HEK293 (cell line): ENCODE measurements at regions not wholly inside any gene's neighbourhood (a gene's known extent, or its start where the extent isn't known, plus 50 kb on each side); places are given as distances from the start of the nearest gene placed in this dataset.

Experiments
- CTCF ChIP-seq: fragments of 450-650 bp; formaldehyde crosslinking; IDR thresholded peaks from 2 replicates; pipeline ENCODE4 v1.5.1; 2016; ENCODE audit warnings: missing biosample characterization, missing genetic modification characterization
- KLF17 ChIP-seq: fragments of 450-650 bp; formaldehyde crosslinking; IDR thresholded peaks from 2 replicates; pipeline ENCODE4 v1.5.1; 2016; ENCODE audit warnings: missing biosample characterization, missing genetic modification characterization
- PBX3 ChIP-seq: sonication (generic); formaldehyde crosslinking; IDR thresholded peaks from 2 replicates; pipeline ENCODE4 v1.8.1; 2022; ENCODE audit warnings: mild to moderate bottlenecking, moderate library complexity, missing genetic modification reagents
- SETDB1 ChIP-seq: IDR thresholded peaks from one replicate; pipeline ENCODE4 v1.6.1; 2017; ENCODE audit warnings: mild to moderate bottlenecking, low read length, moderate library complexity, mixed read lengths; ENCODE audit not compliant: insufficient read length
- ZNF121 ChIP-seq: fragments of 450-650 bp; formaldehyde crosslinking; IDR thresholded peaks from 2 replicates; pipeline ENCODE4 v1.5.1; 2016; ENCODE audit warnings: missing biosample characterization, missing genetic modification characterization
- ZNF423 ChIP-seq: fragments of 450-650 bp; formaldehyde crosslinking; IDR thresholded peaks from 2 replicates; pipeline ENCODE4 v1.5.1; 2016; ENCODE audit warnings: missing biosample characterization, missing genetic modification characterization
- ZNF449 ChIP-seq: fragments of 450-650 bp; formaldehyde crosslinking; IDR thresholded peaks from 2 replicates; pipeline ENCODE4 v1.5.1; 2017; ENCODE audit warnings: missing biosample characterization, mild to moderate bottlenecking, missing genetic modification characterization, moderate library complexity
- ZNF580 ChIP-seq: fragments of 450-650 bp; formaldehyde crosslinking; IDR thresholded peaks from 2 replicates; pipeline ENCODE4 v1.5.1; 2016; ENCODE audit warnings: missing biosample characterization, missing genetic modification characterization
- TF ChIP-seq, protein P1 (sequence below): fragments of 450-650 bp; formaldehyde crosslinking; IDR thresholded peaks from 2 replicates; pipeline ENCODE4 v1.5.1; 2016; ENCODE audit warnings: missing biosample characterization, missing genetic modification characterization, borderline replicate concordance

- TF ChIP-seq PBX3 (no peak), ZNF121 (tag by site-specific recombination) (no peak), CTCF (tag by site-specific recombination) (no peak), SETDB1 (no peak), KLF17 (no peak), ZNF423 (tag by site-specific recombination) (no peak), ZNF580 (no peak), ZNF449 (tag by site-specific recombination) (no peak)
- TF ChIP-seq, protein P1, sequence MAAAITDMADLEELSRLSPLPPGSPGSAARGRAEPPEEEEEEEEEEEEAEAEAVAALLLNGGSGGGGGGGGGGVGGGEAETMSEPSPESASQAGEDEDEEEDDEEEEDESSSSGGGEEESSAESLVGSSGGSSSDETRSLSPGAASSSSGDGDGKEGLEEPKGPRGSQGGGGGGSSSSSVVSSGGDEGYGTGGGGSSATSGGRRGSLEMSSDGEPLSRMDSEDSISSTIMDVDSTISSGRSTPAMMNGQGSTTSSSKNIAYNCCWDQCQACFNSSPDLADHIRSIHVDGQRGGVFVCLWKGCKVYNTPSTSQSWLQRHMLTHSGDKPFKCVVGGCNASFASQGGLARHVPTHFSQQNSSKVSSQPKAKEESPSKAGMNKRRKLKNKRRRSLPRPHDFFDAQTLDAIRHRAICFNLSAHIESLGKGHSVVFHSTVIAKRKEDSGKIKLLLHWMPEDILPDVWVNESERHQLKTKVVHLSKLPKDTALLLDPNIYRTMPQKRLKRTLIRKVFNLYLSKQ = no peak
Measured at GRCh38 chr16:63890723-63891122, 1231.1 kb downstream of the CDH11 start.
